ENCODE measurements at regions not wholly inside any gene's neighbourhood (a gene's known extent, or its start where the extent isn't known, plus 50 kb on each side); places are given as distances from the start of the nearest gene placed in this dataset.

DNA sequence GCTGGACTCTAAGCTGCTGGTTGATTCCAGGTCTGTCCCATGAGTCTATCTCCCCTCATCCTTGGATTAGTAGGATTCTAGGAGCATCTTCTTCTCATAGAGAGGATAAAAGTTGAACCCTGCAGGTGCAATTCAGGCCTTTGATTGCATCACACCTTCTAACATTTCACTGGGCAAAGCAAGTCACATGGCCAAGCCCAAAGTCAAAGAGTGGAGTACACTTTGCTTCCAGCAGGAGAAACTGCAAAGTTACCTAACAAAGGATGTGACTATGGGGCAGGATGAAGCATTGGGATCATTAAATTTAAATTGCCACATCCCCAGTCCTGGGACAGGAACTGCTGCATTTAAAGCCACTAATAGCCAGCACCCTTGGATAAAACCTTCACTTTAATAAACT is 51.0 kb upstream of the EGFLAM start:
- Histone ChIP-seq H3K4me1 (ENCODE audit: control insufficient read depth, insufficient read depth, low read length) (no peaks in the 10 kb centered on the region), H3K9me3 (ENCODE audit: control insufficient read depth, insufficient read depth, low read length) (no peaks in the 10 kb centered on the region; the same call in 1 of the 2 replicates), H3K36me3 (ENCODE audit: control insufficient read depth, insufficient read depth, low read length) (no peaks in the 10 kb centered on the region), H3K27me3 (ENCODE audit: control insufficient read depth, insufficient read depth, low read length) (no peaks in the 10 kb centered on the region), H3K27ac (ENCODE audit: low read length) (no peak overlapping the region), H3K4me3 (ENCODE audit: low read length) (no peak overlapping the region)
- no peak for DNase-seq (ENCODE audit: low read depth, low spot score)

DNA sequence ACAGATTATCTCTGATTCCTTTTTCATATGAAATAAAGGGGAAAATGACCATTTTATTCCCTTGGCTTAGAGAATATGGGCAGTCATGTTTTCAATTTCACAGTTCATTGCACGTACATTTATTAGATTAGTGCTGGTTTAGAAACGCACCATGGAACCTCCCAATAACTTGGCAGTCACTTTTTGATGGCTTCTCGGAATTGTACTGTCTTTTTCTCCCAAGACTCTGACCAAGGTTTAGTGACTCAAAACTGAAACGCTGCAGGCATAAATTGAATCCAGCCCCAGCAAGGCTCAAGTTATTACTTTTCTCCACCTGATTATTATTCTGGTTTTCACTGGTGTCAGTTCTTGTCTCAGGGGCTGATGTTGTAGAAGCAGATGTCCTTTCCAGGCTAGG is 55.6 kb upstream of the EGFLAM start:
- Histone ChIP-seq H3K9me3 (ENCODE audit: control insufficient read depth, insufficient read depth, low read length) (no peaks in the 10 kb centered on the region; the same call in 1 of the 2 replicates), H3K27ac (ENCODE audit: low read length) (no peak overlapping the region), H3K36me3 (ENCODE audit: control insufficient read depth, insufficient read depth, low read length) (no peaks in the 10 kb centered on the region), H3K4me3 (ENCODE audit: low read length) (no peak overlapping the region), H3K27me3 (ENCODE audit: control insufficient read depth, insufficient read depth, low read length) (no peaks in the 10 kb centered on the region), H3K4me1 (ENCODE audit: control insufficient read depth, insufficient read depth, low read length) (no peaks in the 10 kb centered on the region)
- WGBS (ENCODE audit: insufficient coverage, insufficient read length): no CpG with 5 or more reads among the region's 4 CpGs
- DNase-seq (ENCODE audit: low read depth, low spot score): no peak

DNA sequence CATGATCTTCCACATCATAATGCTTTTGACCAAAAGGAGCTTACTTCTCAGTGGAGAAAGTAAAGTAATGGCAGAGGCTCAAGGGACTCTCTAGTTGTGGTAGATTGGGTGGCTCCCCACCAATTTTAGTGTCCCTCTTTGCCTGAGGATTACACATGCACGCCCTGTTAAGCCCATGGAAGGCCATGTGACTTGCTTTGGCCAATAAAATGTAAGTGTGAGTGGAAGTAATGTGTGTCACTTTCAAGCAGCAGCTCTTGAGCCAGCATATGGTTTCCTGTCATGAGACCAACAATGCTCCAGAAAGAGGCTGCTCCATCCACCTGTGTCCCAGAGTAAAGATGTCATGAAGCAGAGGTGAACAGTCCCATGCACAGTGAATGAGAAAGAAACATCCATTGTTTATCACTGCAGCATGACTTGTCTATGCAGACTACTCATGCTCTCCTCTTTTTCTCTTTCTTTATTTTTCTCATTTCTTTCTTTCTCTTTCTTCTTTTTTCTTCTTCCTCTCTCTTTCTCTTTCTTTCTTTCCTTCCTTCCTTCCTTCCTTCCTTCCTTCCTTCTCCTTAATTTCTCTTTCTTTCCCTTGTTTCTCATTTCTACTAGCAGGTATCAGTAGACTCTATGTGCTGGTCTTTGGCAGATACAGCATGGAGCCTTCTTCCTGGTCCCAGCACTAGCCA is 57.3 kb upstream of the EGFLAM start:
- no CpG with 5 or more reads among the region's 1 CpG for WGBS (ENCODE audit: insufficient coverage, insufficient read length)
- no peaks in the 10 kb centered on the region for H3K4me1 ChIP-seq (ENCODE audit: control insufficient read depth, insufficient read depth, low read length)
- H3K4me3 ChIP-seq (ENCODE audit: low read length): no peak overlapping the region
- no peaks in the 10 kb centered on the region for H3K27me3 ChIP-seq (ENCODE audit: control insufficient read depth, insufficient read depth, low read length)
- H3K36me3 ChIP-seq (ENCODE audit: control insufficient read depth, insufficient read depth, low read length): no peaks in the 10 kb centered on the region
- DNase-seq (ENCODE audit: low read depth, low spot score): no peak
- no peaks in the 10 kb centered on the region for H3K9me3 ChIP-seq (ENCODE audit: control insufficient read depth, insufficient read depth, low read length)
- no peak overlapping the region for H3K27ac ChIP-seq (ENCODE audit: low read length)

DNA sequence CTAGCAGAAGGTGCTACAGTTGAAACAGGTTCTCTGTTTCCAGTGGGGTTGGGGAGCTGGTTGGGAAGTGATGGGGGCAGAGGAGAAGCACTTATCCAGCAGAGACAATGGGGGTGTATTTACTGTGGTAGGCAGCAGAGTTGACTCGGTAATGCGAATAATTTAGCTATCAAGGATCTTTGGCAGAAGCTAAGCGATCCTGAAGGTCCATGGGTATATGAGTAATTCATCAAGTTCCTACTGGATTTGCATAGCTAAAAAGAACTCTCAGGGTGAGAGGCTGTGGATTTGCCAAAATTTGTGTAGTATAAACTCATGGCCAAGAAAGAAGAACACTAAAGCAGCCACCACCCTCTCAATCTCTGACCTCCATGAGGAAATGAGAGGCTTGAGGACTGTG is 61.2 kb upstream of the EGFLAM start:
- WGBS (ENCODE audit: insufficient coverage, insufficient read length): no CpG with 5 or more reads among the region's 3 CpGs
- Histone ChIP-seq H3K27me3 (ENCODE audit: control insufficient read depth, insufficient read depth, low read length) (no peaks in the 10 kb centered on the region), H3K36me3 (ENCODE audit: control insufficient read depth, insufficient read depth, low read length) (no peaks in the 10 kb centered on the region), H3K9me3 (ENCODE audit: control insufficient read depth, insufficient read depth, low read length) (no peaks in the 10 kb centered on the region), H3K4me1 (ENCODE audit: control insufficient read depth, insufficient read depth, low read length) (no peaks in the 10 kb centered on the region), H3K27ac (ENCODE audit: low read length) (no peak overlapping the region), H3K4me3 (ENCODE audit: low read length) (no peak overlapping the region)
- DNase-seq (ENCODE audit: low read depth, low spot score): no peak

DNA sequence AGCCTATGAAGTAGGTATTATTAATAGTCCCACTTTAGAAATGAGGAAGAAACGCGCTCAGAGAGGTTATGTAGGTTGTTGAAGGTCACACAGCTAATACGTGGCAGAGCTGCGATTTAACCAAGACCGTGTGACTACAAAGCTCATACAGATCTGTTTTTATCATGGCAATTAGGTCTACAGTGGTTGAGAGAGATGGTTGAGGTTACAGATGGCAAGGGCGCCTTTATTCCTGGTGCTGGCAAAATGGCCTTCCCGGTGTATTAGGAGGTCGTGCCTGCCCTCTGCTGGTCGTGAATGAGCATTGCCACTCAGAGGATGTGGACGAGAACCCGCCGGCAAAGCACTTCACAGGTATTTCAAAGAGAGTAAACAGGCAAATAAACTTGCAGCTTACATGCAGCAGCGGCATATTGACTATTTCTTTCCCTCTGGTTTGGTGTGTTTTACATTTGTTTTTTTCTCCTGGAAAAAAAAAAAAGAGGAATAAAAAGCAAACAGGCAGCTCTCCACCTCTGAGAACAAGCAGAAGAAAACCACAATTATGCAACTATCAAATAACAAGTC is 65.3 kb upstream of the EGFLAM start:
- H3K9me3 ChIP-seq (ENCODE audit: control insufficient read depth, insufficient read depth, low read length): no peaks in the 10 kb centered on the region
- no peaks in the 10 kb centered on the region for H3K27me3 ChIP-seq (ENCODE audit: control insufficient read depth, insufficient read depth, low read length)
- H3K4me1 ChIP-seq (ENCODE audit: control insufficient read depth, insufficient read depth, low read length): no peaks in the 10 kb centered on the region
- no CpG with 5 or more reads among the region's 13 CpGs for WGBS (ENCODE audit: insufficient coverage, insufficient read length)
- DNase-seq (ENCODE audit: low read depth, low spot score): peak; percentile 58
- H3K36me3 ChIP-seq (ENCODE audit: control insufficient read depth, insufficient read depth, low read length): no peaks in the 10 kb centered on the region
- H3K4me3 ChIP-seq (ENCODE audit: low read length): no peak overlapping the region
- H3K27ac ChIP-seq (ENCODE audit: low read length): no peak overlapping the region

DNA sequence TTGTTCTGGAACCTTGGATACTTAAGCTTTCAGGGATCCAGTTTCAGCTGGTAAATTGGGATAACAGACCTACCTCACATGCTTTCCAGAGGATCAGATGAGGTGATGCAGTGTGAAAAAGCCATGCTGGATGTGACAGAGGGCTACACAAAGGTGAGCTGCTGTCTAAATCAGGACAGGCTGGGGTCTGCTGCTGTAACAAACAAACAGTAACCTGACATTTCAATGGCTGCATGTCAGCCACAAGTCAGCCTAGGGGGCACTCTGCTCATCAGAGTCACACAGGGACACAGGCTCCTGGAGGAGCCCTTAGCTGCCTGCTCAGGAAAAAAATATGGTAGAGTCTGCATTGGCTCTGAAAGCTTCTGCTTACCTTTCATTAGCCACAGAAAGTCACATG is 66.7 kb upstream of the EGFLAM start:
- H3K4me3 ChIP-seq (ENCODE audit: low read length): no peak overlapping the region
- H3K27ac ChIP-seq (ENCODE audit: low read length): no peak overlapping the region
- H3K27me3 ChIP-seq (ENCODE audit: control insufficient read depth, insufficient read depth, low read length): no peaks in the 10 kb centered on the region
- no peaks in the 10 kb centered on the region for H3K9me3 ChIP-seq (ENCODE audit: control insufficient read depth, insufficient read depth, low read length)
- H3K4me1 ChIP-seq (ENCODE audit: control insufficient read depth, insufficient read depth, low read length): no peaks in the 10 kb centered on the region
- H3K36me3 ChIP-seq (ENCODE audit: control insufficient read depth, insufficient read depth, low read length): no peaks in the 10 kb centered on the region
- DNase-seq (ENCODE audit: low read depth, low spot score): no peak

DNA sequence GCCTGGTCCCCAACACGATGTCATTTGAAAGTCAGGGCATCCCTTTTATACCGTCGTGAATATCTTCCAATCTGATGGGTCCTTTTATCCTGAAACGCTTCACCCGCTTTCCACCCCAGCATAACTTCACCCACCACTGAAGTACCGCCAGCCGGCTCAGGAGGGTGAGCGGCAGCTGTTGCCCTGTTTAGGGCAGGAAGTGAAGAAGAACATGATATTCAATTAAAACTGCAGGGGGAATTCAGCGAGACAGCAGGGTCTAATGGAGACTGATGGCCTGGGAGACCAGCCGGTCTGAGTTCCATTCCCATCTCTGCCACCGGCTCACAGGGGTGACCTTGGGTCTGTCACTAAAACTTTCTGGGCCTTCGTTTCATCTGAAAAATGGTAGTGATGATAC is 68.2 kb upstream of the EGFLAM start:
- DNase-seq (ENCODE audit: low read depth, low spot score): no peak
- H3K27me3 ChIP-seq (ENCODE audit: control insufficient read depth, insufficient read depth, low read length): no peaks in the 10 kb centered on the region
- no peak overlapping the region for H3K4me3 ChIP-seq (ENCODE audit: low read length)
- no peaks in the 10 kb centered on the region for H3K4me1 ChIP-seq (ENCODE audit: control insufficient read depth, insufficient read depth, low read length)
- no peaks in the 10 kb centered on the region for H3K36me3 ChIP-seq (ENCODE audit: control insufficient read depth, insufficient read depth, low read length)
- H3K9me3 ChIP-seq (ENCODE audit: control insufficient read depth, insufficient read depth, low read length): no peaks in the 10 kb centered on the region
- H3K27ac ChIP-seq (ENCODE audit: low read length): no peak overlapping the region
- WGBS (ENCODE audit: insufficient coverage, insufficient read length): no CpG with 5 or more reads among the region's 12 CpGs

DNA sequence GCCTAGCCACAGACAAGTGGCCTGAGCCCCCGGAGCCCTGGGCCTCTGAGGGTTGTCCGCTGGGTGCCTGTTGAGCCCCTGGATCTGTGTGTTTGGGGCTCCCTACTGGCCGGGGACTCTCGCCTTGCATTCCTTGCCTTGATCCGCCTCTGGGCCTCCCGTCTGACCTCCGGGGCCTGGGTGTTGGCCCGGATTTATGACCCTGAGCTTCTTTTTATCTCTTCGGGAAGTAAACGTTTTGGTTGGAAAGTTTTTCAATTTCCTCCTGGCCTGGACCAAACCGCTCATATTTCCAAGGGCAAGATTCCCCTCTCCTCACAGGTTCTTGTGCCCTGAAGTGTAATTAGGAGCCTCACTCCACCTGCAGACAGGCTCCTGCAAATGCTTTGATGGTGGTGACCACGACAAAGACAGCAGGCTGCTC is 69.3 kb upstream of the EGFLAM start:
- no peak overlapping the region for H3K27ac ChIP-seq (ENCODE audit: low read length)
- no peaks in the 10 kb centered on the region for H3K4me1 ChIP-seq (ENCODE audit: control insufficient read depth, insufficient read depth, low read length)
- no peak for DNase-seq (ENCODE audit: low read depth, low spot score)
- H3K9me3 ChIP-seq (ENCODE audit: control insufficient read depth, insufficient read depth, low read length): no peaks in the 10 kb centered on the region
- no peaks in the 10 kb centered on the region for H3K36me3 ChIP-seq (ENCODE audit: control insufficient read depth, insufficient read depth, low read length)
- H3K27me3 ChIP-seq (ENCODE audit: control insufficient read depth, insufficient read depth, low read length): no peaks in the 10 kb centered on the region
- no CpG with 5 or more reads among the region's 12 CpGs for WGBS (ENCODE audit: insufficient coverage, insufficient read length)
- no peak overlapping the region for H3K4me3 ChIP-seq (ENCODE audit: low read length)

DNA sequence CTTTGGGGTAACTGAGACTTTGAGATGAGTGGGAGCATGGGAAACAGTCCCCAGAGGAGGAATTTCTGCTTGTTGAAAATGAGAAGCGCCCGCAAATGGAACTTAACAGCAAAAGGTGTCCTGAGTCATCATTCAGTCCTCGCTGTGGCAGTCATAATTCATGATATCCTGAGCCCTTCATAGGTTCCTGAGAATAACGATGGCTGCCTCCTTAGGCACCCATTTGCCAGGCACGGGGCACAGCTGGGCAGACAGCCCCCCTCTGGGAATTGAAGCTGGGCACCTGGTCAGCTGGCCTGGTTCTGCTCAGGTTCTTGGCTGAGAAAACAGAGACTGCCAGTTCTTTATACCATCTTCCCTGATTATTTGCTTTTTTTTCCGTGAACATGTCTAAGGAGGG is 69.8 kb upstream of the EGFLAM start:
- no CpG with 5 or more reads among the region's 6 CpGs for WGBS (ENCODE audit: insufficient coverage, insufficient read length)
- H3K9me3 ChIP-seq (ENCODE audit: control insufficient read depth, insufficient read depth, low read length): no peaks in the 10 kb centered on the region

DNA sequence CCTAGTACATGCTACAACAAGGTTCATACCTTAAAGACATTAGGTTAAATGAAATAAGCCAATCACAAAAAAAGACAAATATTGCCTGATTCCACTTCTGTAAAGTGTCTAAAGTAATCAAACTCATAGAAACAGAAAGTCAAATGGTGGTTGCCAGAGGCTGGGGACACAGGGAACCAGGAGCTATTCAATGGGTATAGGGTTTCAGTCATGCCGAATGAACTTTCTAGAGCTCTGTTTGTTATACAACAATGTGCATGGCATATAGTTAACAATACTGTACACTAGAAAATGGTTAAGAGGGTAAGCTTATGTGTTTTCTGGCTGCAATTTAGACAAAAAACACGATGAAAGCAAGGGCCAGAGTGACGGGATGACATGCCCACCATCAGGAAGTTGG is 70.8 kb upstream of the EGFLAM start:
- no peaks in the 10 kb centered on the region for H3K9me3 ChIP-seq (ENCODE audit: control insufficient read depth, insufficient read depth, low read length)
- H3K27me3 ChIP-seq (ENCODE audit: control insufficient read depth, insufficient read depth, low read length): no peaks in the 10 kb centered on the region
- H3K4me3 ChIP-seq (ENCODE audit: low read length): no peak overlapping the region
- H3K4me1 ChIP-seq (ENCODE audit: control insufficient read depth, insufficient read depth, low read length): no peaks in the 10 kb centered on the region
- no peak for DNase-seq (ENCODE audit: low read depth, low spot score)
- no CpG with 5 or more reads among the region's 3 CpGs for WGBS (ENCODE audit: insufficient coverage, insufficient read length)
- H3K36me3 ChIP-seq (ENCODE audit: control insufficient read depth, insufficient read depth, low read length): no peaks in the 10 kb centered on the region
- H3K27ac ChIP-seq (ENCODE audit: low read length): no peak overlapping the region

More for the DNA sequence above, 69.8 kb upstream of the EGFLAM start:
- Histone ChIP-seq H3K27ac (ENCODE audit: low read length) (no peak overlapping the region), H3K27me3 (ENCODE audit: control insufficient read depth, insufficient read depth, low read length) (no peaks in the 10 kb centered on the region), H3K36me3 (ENCODE audit: control insufficient read depth, insufficient read depth, low read length) (no peaks in the 10 kb centered on the region), H3K4me3 (ENCODE audit: low read length) (no peak overlapping the region), H3K4me1 (ENCODE audit: control insufficient read depth, insufficient read depth, low read length) (no peaks in the 10 kb centered on the region)
- no peak for DNase-seq (ENCODE audit: low read depth, low spot score)

DNA sequence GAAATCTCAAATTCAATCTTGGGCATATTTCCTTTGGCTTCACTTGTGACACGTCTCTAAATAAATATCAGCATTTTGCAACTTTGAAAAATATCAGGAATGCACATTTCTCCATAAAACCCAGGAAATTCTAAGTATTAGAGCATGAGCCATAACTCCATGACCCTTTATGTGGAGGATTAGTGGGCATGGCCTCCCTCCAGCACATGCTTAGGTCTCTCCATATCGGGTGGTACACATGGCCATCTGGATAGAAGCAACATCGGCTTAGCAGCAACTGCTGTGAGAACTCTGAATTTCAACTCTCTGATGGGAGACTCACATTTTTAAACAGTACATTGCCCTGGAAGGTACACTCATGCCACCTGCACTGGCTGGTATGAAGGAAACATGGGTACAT is 73.7 kb upstream of the EGFLAM start:
- Histone ChIP-seq H3K4me3 (ENCODE audit: low read length) (no peak overlapping the region), H3K4me1 (ENCODE audit: control insufficient read depth, insufficient read depth, low read length) (peaks cover 2% of the 10 kb centered on the region; the same call in 1 of the 2 replicates), H3K27me3 (ENCODE audit: control insufficient read depth, insufficient read depth, low read length) (no peaks in the 10 kb centered on the region), H3K36me3 (ENCODE audit: control insufficient read depth, insufficient read depth, low read length) (no peaks in the 10 kb centered on the region), H3K9me3 (ENCODE audit: control insufficient read depth, insufficient read depth, low read length) (no peaks in the 10 kb centered on the region), H3K27ac (ENCODE audit: low read length) (no peak overlapping the region)
- WGBS (ENCODE audit: insufficient coverage, insufficient read length): no CpG with 5 or more reads among the region's 3 CpGs
- no peak for DNase-seq (ENCODE audit: low read depth, low spot score)

Measured in iPS DF 6.9 (cell line).